B cell (primary cell): ENCODE measurements at regions not wholly inside any gene's neighbourhood (a gene's known extent, or its start where the extent isn't known, plus 50 kb on each side); places are given as distances from the start of the nearest gene placed in this dataset.

Experiments
- ATAC-seq: fragments of 200-7000 bp; cut with Tn5 transposase; one replicate; pipeline ENCODE4 v1.10.0; 2021; ENCODE audit warnings: low read depth, mild to moderate bottlenecking, moderate number of reproducible peaks, moderate library complexity
- CTCF ChIA-PET: fragments of 350-600 bp; sonication (Branson Sonifier 250); formaldehyde crosslinking; loops from one replicate; lab custom pipeline; 2021; ENCODE audit warnings: antibody characterized with exemption, inconsistent platforms; lab: Charles Lee
- POLR2A ChIA-PET: fragments of 350-600 bp; sonication (Branson Sonifier 250); formaldehyde crosslinking; loops from one replicate; lab custom pipeline; 2021; ENCODE audit warnings: antibody characterized with exemption; lab: Charles Lee
- DNase-seq: peaks from one replicate; pipeline ENCODE4 v3.0.0; 2013
- H2AFZ ChIP-seq: 2 replicates; pipeline ENCODE4 v1.6.1; 2012; ENCODE audit warnings: mild to moderate bottlenecking, low read depth, low read length; ENCODE audit not compliant: insufficient read depth, poor library complexity, severe bottlenecking
- H3K27ac ChIP-seq, 2 donors: 1 replicate in 1 of 2; 2 replicates in 1 of 2; pipeline ENCODE4 v1.5.1; 2012 to 2013; ENCODE audit warnings: low read length in 2 of 2, mild to moderate bottlenecking in 2 of 2, moderate library complexity in 1 of 2
- H3K27me3 ChIP-seq, 4 experiments: fragments of 200-600 bp in 1 of 4; sonication (generic) in 1 of 4; replicated peaks in 1 of 4; 1 replicate in 2 of 4; 2 replicates in 2 of 4; pipeline versions ENCODE4 v1.6.1 to v1.7.0; 2013 to 2016; ENCODE audit warnings: low read length in 3 of 4, mild to moderate bottlenecking in 2 of 4, mixed read lengths in 1 of 4, moderate library complexity in 1 of 4; ENCODE audit not compliant: insufficient read depth in 4 of 4, control insufficient read depth in 3 of 4; ENCODE audit errors: control extremely low read depth in 1 of 4
- H3K36me3 ChIP-seq, 2 experiments: replicated peaks in 1 of 2; 1 replicate in 1 of 2; 2 replicates in 1 of 2; pipeline versions ENCODE4 v1.6.1 to v1.7.1; 2013; ENCODE audit warnings: low read length in 1 of 2; ENCODE audit not compliant: insufficient read depth in 2 of 2, control insufficient read depth in 1 of 2; ENCODE audit errors: control extremely low read depth in 1 of 2, extremely low read depth in 1 of 2
- H3K4me1 ChIP-seq, 2 donors: fragments of 200-600 bp in 1 of 2; sonication (generic) in 1 of 2; 1 replicate in 1 of 2; 2 replicates in 1 of 2; pipeline versions ENCODE4 v1.5.1 to v1.6.1; 2013 to 2017; ENCODE audit warnings: low read length in 2 of 2; ENCODE audit not compliant: control insufficient read depth in 2 of 2, insufficient read depth in 2 of 2
- H3K4me2 ChIP-seq: replicated peaks from 2 replicates; pipeline ENCODE3; 2012; ENCODE audit warnings: mild to moderate bottlenecking, low read depth, low read length; ENCODE audit not compliant: poor library complexity, severe bottlenecking
- H3K4me3 ChIP-seq, 5 experiments: fragments of 200-600 bp in 1 of 5; sonication (generic) in 1 of 5; 1 replicate in 3 of 5; 2 replicates in 2 of 5; pipeline versions ENCODE4 v1.5.1 to v1.7.0; 2011 to 2016; ENCODE audit warnings: low read length in 4 of 5, mild to moderate bottlenecking in 4 of 5, low read depth in 2 of 5, control low read depth in 1 of 5, moderate library complexity in 1 of 5; ENCODE audit not compliant: insufficient read depth in 1 of 5; ENCODE audit errors: control extremely low read depth in 1 of 5, extremely low read depth in 1 of 5
- H3K79me2 ChIP-seq: fragments of 200-600 bp; sonication (generic); one replicate; pipeline ENCODE4 v1.6.0; 2016; ENCODE audit warnings: low read length; ENCODE audit not compliant: control insufficient read depth, insufficient read depth
- H3K9ac ChIP-seq: fragments of 200-600 bp; sonication (generic); 2 replicates; pipeline ENCODE4 v1.6.1; 2017; ENCODE audit warnings: mild to moderate bottlenecking, low read length, moderate library complexity
- H3K9me3 ChIP-seq, 3 donors: one replicate each; pipeline versions ENCODE4 v1.6.1 to v1.7.1; 2013; ENCODE audit warnings: low read length in 2 of 3; ENCODE audit not compliant: control insufficient read depth in 2 of 3, insufficient read depth in 1 of 3; ENCODE audit errors: control extremely low read depth in 1 of 3
- H4K20me1 ChIP-seq: 2 replicates; pipeline ENCODE4 v1.6.0; 2012; ENCODE audit warnings: mild to moderate bottlenecking, low read length; ENCODE audit not compliant: insufficient read depth, control insufficient read depth, poor library complexity, severe bottlenecking
- H3K27ac Mint-ChIP-seq: one replicate; pipeline ENCODE4 v1.8.0; 2021; ENCODE audit warnings: mixed read lengths
- H3K27me3 Mint-ChIP-seq: one replicate; pipeline ENCODE4 v1.8.0; 2021; ENCODE audit warnings: mixed read lengths
- H3K4me1 Mint-ChIP-seq: one replicate; pipeline ENCODE4 v1.8.0; 2021; ENCODE audit warnings: mixed read lengths
- H3K4me3 Mint-ChIP-seq: one replicate; pipeline ENCODE4 v1.8.0; 2021; ENCODE audit warnings: mixed read lengths
- H3K9me3 Mint-ChIP-seq: one replicate; pipeline ENCODE4 v1.8.0; 2022; ENCODE audit warnings: mixed read lengths; ENCODE audit not compliant: insufficient read depth
- EZH2 ChIP-seq: IDR thresholded peaks from 2 replicates; pipeline ENCODE4 v1.6.1; 2012; ENCODE audit warnings: borderline replicate concordance, low read depth, mild to moderate bottlenecking, moderate library complexity, low read length; ENCODE audit not compliant: insufficient read depth, poor library complexity, severe bottlenecking
- WGBS: methylation state at CpG from one replicate; pipeline ENCODE4 v1.1.5; 2013; ENCODE audit warnings: missing lambda C conversion rate; ENCODE audit not compliant: insufficient coverage; 5-methylcytosine and 5-hydroxymethylcytosine counted together
- intact Hi-C: fragments of 100-400 bp; cut with micrococcal nuclease; formaldehyde crosslinking; loops from one replicate; pipeline ENCODE4 v1.10.0; 2022
- TF ChIP-seq, protein P1 (sequence below): fragments of 200-600 bp; IDR thresholded peaks from one replicate; pipeline ENCODE4 v1.8.0; 2022; ENCODE audit warnings: antibody characterized with exemption, mild to moderate bottlenecking

DNA sequence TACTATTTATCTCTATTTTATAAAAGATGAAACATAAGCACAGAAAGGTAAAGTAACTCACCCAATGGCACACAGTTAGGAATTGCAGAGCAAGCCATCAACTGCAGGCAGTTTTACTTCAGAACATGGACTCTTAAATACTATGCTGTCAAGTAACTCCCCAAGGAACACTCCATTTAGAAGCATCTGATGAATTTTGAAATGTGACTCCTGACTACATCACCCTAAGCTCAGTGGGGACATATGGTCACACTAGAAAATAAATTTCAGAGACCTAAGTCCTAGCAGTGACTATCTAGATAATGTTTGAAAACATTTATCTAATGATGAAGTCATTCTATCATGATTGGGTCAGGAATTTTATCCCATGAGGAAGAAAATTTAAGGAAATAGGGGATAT lies 272.8 kb upstream of the ARRDC4 start:
- CTCF ChIA-PET: no interaction called here
- no peak overlapping the region for H3K27ac Mint-ChIP-seq

DNA sequence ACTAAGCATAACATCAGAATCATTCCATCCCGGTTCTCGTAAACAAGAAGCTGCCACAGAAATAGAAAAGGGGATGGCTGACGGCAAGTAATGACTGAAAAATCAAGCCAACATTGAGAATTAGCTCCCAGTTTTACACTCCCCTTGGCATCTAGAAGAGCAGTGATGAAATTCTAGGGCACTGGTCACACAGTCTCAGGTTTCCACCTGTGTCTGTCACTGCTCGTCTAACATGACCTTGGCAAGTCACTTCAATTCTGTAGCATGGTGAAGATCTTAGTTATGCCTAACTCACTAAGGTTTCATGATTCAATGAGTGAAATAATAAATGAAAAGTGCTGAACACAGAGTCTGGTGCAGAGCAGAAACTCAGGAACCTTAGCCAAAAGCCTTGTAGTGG lies 272.3 kb upstream of the ARRDC4 start:
- intact Hi-C loops: no loop called here
- WGBS: 100% methylated on average over 1 of the region's 4 CpGs

More for the DNA sequence above, 272.8 kb upstream of the ARRDC4 start:
- POLR2A ChIA-PET: no interaction called here
- H3K27ac ChIP-seq: no peak overlapping the region
- TF ChIP-seq, protein P1, sequence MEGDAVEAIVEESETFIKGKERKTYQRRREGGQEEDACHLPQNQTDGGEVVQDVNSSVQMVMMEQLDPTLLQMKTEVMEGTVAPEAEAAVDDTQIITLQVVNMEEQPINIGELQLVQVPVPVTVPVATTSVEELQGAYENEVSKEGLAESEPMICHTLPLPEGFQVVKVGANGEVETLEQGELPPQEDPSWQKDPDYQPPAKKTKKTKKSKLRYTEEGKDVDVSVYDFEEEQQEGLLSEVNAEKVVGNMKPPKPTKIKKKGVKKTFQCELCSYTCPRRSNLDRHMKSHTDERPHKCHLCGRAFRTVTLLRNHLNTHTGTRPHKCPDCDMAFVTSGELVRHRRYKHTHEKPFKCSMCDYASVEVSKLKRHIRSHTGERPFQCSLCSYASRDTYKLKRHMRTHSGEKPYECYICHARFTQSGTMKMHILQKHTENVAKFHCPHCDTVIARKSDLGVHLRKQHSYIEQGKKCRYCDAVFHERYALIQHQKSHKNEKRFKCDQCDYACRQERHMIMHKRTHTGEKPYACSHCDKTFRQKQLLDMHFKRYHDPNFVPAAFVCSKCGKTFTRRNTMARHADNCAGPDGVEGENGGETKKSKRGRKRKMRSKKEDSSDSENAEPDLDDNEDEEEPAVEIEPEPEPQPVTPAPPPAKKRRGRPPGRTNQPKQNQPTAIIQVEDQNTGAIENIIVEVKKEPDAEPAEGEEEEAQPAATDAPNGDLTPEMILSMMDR: no peak
- H3K4me2 ChIP-seq: no peak overlapping the region
- intact Hi-C loops: no loop called here
- no peak for ATAC-seq
- H3K4me3 ChIP-seq: no peak overlapping the region
- H3K9ac ChIP-seq: no peak overlapping the region
- no peaks in the 10 kb centered on the region for H3K27me3 Mint-ChIP-seq
- H2AFZ ChIP-seq: no peak overlapping the region
- H3K4me1 Mint-ChIP-seq: no peaks in the 10 kb centered on the region
- no peaks in the 10 kb centered on the region for H3K27me3 ChIP-seq
- H3K9me3 Mint-ChIP-seq: peaks cover 3% of the 10 kb centered on the region
- H3K36me3 ChIP-seq: no peaks in the 10 kb centered on the region
- no peak for DNase-seq
- no peaks in the 10 kb centered on the region for H4K20me1 ChIP-seq
- no peaks in the 10 kb centered on the region for H3K79me2 ChIP-seq
- no peaks in the 10 kb centered on the region for H3K4me1 ChIP-seq
- no peak overlapping the region for H3K4me3 Mint-ChIP-seq
- peaks cover 0 to 4% (median 0%) of the 10 kb centered on the region in 3 donors for H3K9me3 ChIP-seq

More for the DNA sequence above, 272.3 kb upstream of the ARRDC4 start:
- H3K9me3 Mint-ChIP-seq: peaks cover 3% of the 10 kb centered on the region
- no peak overlapping the region for H3K27ac ChIP-seq
- H3K27ac Mint-ChIP-seq: no peak overlapping the region
- ChIA-PET POLR2A (no interaction called here), CTCF (no interaction called here)
- H4K20me1 ChIP-seq: no peaks in the 10 kb centered on the region
- no peaks in the 10 kb centered on the region for H3K27me3 Mint-ChIP-seq
- no peak overlapping the region for H3K9ac ChIP-seq
- no peak for TF ChIP-seq EZH2
- TF ChIP-seq, protein P1: no peak
- no peak overlapping the region for H3K4me2 ChIP-seq
- H3K27me3 ChIP-seq: no peaks in the 10 kb centered on the region
- H3K9me3 ChIP-seq: peaks cover 0 to 5% (median 0%) of the 10 kb centered on the region in 3 donors
- DNase-seq (no peak), ATAC-seq (no peak)
- H3K4me3 ChIP-seq: no peak overlapping the region
- no peaks in the 10 kb centered on the region for H3K4me1 ChIP-seq
- no peaks in the 10 kb centered on the region for H3K36me3 ChIP-seq
- H3K4me3 Mint-ChIP-seq: no peak overlapping the region
- no peaks in the 10 kb centered on the region for H3K4me1 Mint-ChIP-seq
- H2AFZ ChIP-seq: no peak overlapping the region
- H3K79me2 ChIP-seq: no peaks in the 10 kb centered on the region
